ENCODE measurements at regions not wholly inside any gene's neighbourhood (a gene's known extent, or its start where the extent isn't known, plus 50 kb on each side); places are given as distances from the start of the nearest gene placed in this dataset.

GRCh38 chrX:99077099-99077498 is 1333.0 kb downstream of the PCDH19 start:
- H3K27ac ChIP-seq (ENCODE audit: low read depth, low read length), result no peak overlapping the region
- no peak for DNase-seq
- no peak overlapping the region for H2AK5ac ChIP-seq (ENCODE audit: low read length)
- H2BK12ac ChIP-seq (ENCODE audit: low read length), result no peak overlapping the region
- no peaks in the 10 kb centered on the region for H3K27me3 ChIP-seq (ENCODE audit: insufficient read depth, low read length)
- no peaks in the 10 kb centered on the region for H3K36me3 ChIP-seq (ENCODE audit: control insufficient read depth in 1 of 2, insufficient read depth in 2 of 2, low read length in 2 of 2)
- H4K91ac ChIP-seq (ENCODE audit: low read depth, low read length), result no peak overlapping the region
- H3K79me1 ChIP-seq (ENCODE audit: low read length), result no peaks in the 10 kb centered on the region
- no peak overlapping the region for H3K9ac ChIP-seq (ENCODE audit: low read length)
- H2AFZ ChIP-seq (ENCODE audit: insufficient read depth, low read length, poor library complexity), result no peak overlapping the region
- H3K4me2 ChIP-seq (ENCODE audit: low read length), result no peak overlapping the region
- H3K9me3 ChIP-seq (ENCODE audit: insufficient read depth, low read depth, low read length), result no peaks in the 10 kb centered on the region
- no peak overlapping the region for H2BK120ac ChIP-seq (ENCODE audit: insufficient read depth, low read length, poor library complexity)
- WGBS (ENCODE audit: extremely low coverage, insufficient coverage, insufficient read length), result no CpG with 5 or more reads among the region's 3 CpGs
- H3K79me2 ChIP-seq (ENCODE audit: control insufficient read depth, insufficient read depth, low read length, poor library complexity), result no peaks in the 10 kb centered on the region
- no peak overlapping the region for H3K18ac ChIP-seq (ENCODE audit: low read length)
- H3K4me1 ChIP-seq (ENCODE audit: control insufficient read depth in 1 of 2, insufficient read depth in 2 of 2, low read length in 2 of 2), result no peaks in the 10 kb centered on the region
- no peak overlapping the region for H4K8ac ChIP-seq (ENCODE audit: low read depth, low read length)
- no peak overlapping the region for H2BK5ac ChIP-seq (ENCODE audit: low read depth, low read length, poor library complexity)
- H3K4ac ChIP-seq (ENCODE audit: low read depth, low read length), result no peak overlapping the region
- no peak overlapping the region for H3K23ac ChIP-seq (ENCODE audit: low read length)
- no peak overlapping the region for H4K12ac ChIP-seq (ENCODE audit: low read depth, low read length)
- no peak overlapping the region for H3K4me3 ChIP-seq (ENCODE audit: low read depth, low read length)
- H3K14ac ChIP-seq (ENCODE audit: low read length), result no peak overlapping the region

GRCh38 chrX:99073551-99073950 is 1336.5 kb downstream of the PCDH19 start:
- H3K36me3 ChIP-seq (ENCODE audit: control insufficient read depth in 1 of 2, insufficient read depth in 2 of 2, low read length in 2 of 2), result no peaks in the 10 kb centered on the region
- H3K23ac ChIP-seq (ENCODE audit: low read length), result no peak overlapping the region
- no peak overlapping the region for H3K27ac ChIP-seq (ENCODE audit: low read depth, low read length)
- H3K9me3 ChIP-seq (ENCODE audit: insufficient read depth, low read depth, low read length), result no peaks in the 10 kb centered on the region
- H4K12ac ChIP-seq (ENCODE audit: low read depth, low read length), result no peak overlapping the region
- no peaks in the 10 kb centered on the region for H3K79me2 ChIP-seq (ENCODE audit: control insufficient read depth, insufficient read depth, low read length, poor library complexity)
- H3K4me2 ChIP-seq (ENCODE audit: low read length), result no peak overlapping the region
- no peaks in the 10 kb centered on the region for H3K27me3 ChIP-seq (ENCODE audit: insufficient read depth, low read length)
- DNase-seq, result no peak
- H2BK12ac ChIP-seq (ENCODE audit: low read length), result no peak overlapping the region
- WGBS (ENCODE audit: extremely low coverage, insufficient coverage, insufficient read length), result no CpG with 5 or more reads among the region's 1 CpG
- no peak overlapping the region for H3K14ac ChIP-seq (ENCODE audit: low read length)
- H3K18ac ChIP-seq (ENCODE audit: low read length), result no peak overlapping the region
- no peaks in the 10 kb centered on the region for H3K4me1 ChIP-seq (ENCODE audit: control insufficient read depth in 1 of 2, insufficient read depth in 2 of 2, low read length in 2 of 2)
- no peak overlapping the region for H3K9ac ChIP-seq (ENCODE audit: low read length)
- no peak overlapping the region for H2AFZ ChIP-seq (ENCODE audit: insufficient read depth, low read length, poor library complexity)
- no peak overlapping the region for H3K4me3 ChIP-seq (ENCODE audit: low read depth, low read length)
- H2AK5ac ChIP-seq (ENCODE audit: low read length), result no peak overlapping the region
- H4K91ac ChIP-seq (ENCODE audit: low read depth, low read length), result no peak overlapping the region
- no peak overlapping the region for H2BK120ac ChIP-seq (ENCODE audit: insufficient read depth, low read length, poor library complexity)
- no peak overlapping the region for H4K8ac ChIP-seq (ENCODE audit: low read depth, low read length)
- no peaks in the 10 kb centered on the region for H3K79me1 ChIP-seq (ENCODE audit: low read length)
- H3K4ac ChIP-seq (ENCODE audit: low read depth, low read length), result no peak overlapping the region
- H2BK5ac ChIP-seq (ENCODE audit: low read depth, low read length, poor library complexity), result no peak overlapping the region

GRCh38 chrX:99051639-99052038 is 1358.4 kb downstream of the PCDH19 start:
- H3K4me3 ChIP-seq (ENCODE audit: low read depth, low read length), result no peak overlapping the region
- H2BK12ac ChIP-seq (ENCODE audit: low read length), result no peak overlapping the region
- H2BK5ac ChIP-seq (ENCODE audit: low read depth, low read length, poor library complexity), result no peak overlapping the region
- H4K8ac ChIP-seq (ENCODE audit: low read depth, low read length), result no peak overlapping the region
- no peaks in the 10 kb centered on the region for H3K4me1 ChIP-seq (ENCODE audit: control insufficient read depth in 1 of 2, insufficient read depth in 2 of 2, low read length in 2 of 2)
- H3K27ac ChIP-seq (ENCODE audit: low read depth, low read length), result no peak overlapping the region
- no peak overlapping the region for H2AFZ ChIP-seq (ENCODE audit: insufficient read depth, low read length, poor library complexity)
- H3K9ac ChIP-seq (ENCODE audit: low read length), result no peak overlapping the region
- H2AK5ac ChIP-seq (ENCODE audit: low read length), result no peak overlapping the region
- H3K9me3 ChIP-seq (ENCODE audit: insufficient read depth, low read depth, low read length), result no peaks in the 10 kb centered on the region
- no peak for DNase-seq
- no peak overlapping the region for H3K4ac ChIP-seq (ENCODE audit: low read depth, low read length)
- no peak overlapping the region for H3K14ac ChIP-seq (ENCODE audit: low read length)
- H3K23ac ChIP-seq (ENCODE audit: low read length), result no peak overlapping the region
- H3K18ac ChIP-seq (ENCODE audit: low read length), result no peak overlapping the region
- H4K91ac ChIP-seq (ENCODE audit: low read depth, low read length), result no peak overlapping the region
- H3K79me2 ChIP-seq (ENCODE audit: control insufficient read depth, insufficient read depth, low read length, poor library complexity), result no peaks in the 10 kb centered on the region
- no peak overlapping the region for H2BK120ac ChIP-seq (ENCODE audit: insufficient read depth, low read length, poor library complexity)
- no peaks in the 10 kb centered on the region for H3K79me1 ChIP-seq (ENCODE audit: low read length)
- no peak overlapping the region for H3K4me2 ChIP-seq (ENCODE audit: low read length)
- no peak overlapping the region for H4K12ac ChIP-seq (ENCODE audit: low read depth, low read length)
- H3K27me3 ChIP-seq (ENCODE audit: insufficient read depth, low read length), result no peaks in the 10 kb centered on the region
- no peaks in the 10 kb centered on the region for H3K36me3 ChIP-seq (ENCODE audit: control insufficient read depth in 1 of 2, insufficient read depth in 2 of 2, low read length in 2 of 2)

GRCh38 chrX:99033226-99033901 is 1376.7 kb downstream of the PCDH19 start:
- Histone ChIP-seq H3K79me2 (ENCODE audit: control insufficient read depth, insufficient read depth, low read length, poor library complexity) (no peaks in the 10 kb centered on the region), H2BK120ac (ENCODE audit: insufficient read depth, low read length, poor library complexity) (no peak overlapping the region), H2AK5ac (ENCODE audit: low read length) (no peak overlapping the region), H4K91ac (ENCODE audit: low read depth, low read length) (no peak overlapping the region), H3K27ac (ENCODE audit: low read depth, low read length) (no peak overlapping the region), H3K18ac (ENCODE audit: low read length) (no peak overlapping the region), H2BK12ac (ENCODE audit: low read length) (no peak overlapping the region), H2BK5ac (ENCODE audit: low read depth, low read length, poor library complexity) (no peak overlapping the region), H3K36me3 (ENCODE audit: control insufficient read depth in 1 of 2, insufficient read depth in 2 of 2, low read length in 2 of 2) (no peaks in the 10 kb centered on the region), H3K27me3 (ENCODE audit: insufficient read depth, low read length) (no peaks in the 10 kb centered on the region), H3K23ac (ENCODE audit: low read length) (no peak overlapping the region), H3K4me3 (ENCODE audit: low read depth, low read length) (no peak overlapping the region), H3K14ac (ENCODE audit: low read length) (no peak overlapping the region), H4K8ac (ENCODE audit: low read depth, low read length) (no peak overlapping the region), H3K79me1 (ENCODE audit: low read length) (no peaks in the 10 kb centered on the region), H2AFZ (ENCODE audit: insufficient read depth, low read length, poor library complexity) (no peak overlapping the region), H3K4me2 (ENCODE audit: low read length) (no peak overlapping the region), H3K4me1 (ENCODE audit: control insufficient read depth in 1 of 2, insufficient read depth in 2 of 2, low read length in 2 of 2) (no peaks in the 10 kb centered on the region), H3K4ac (ENCODE audit: low read depth, low read length) (no peak overlapping the region), H3K9me3 (ENCODE audit: insufficient read depth, low read depth, low read length) (no peaks in the 10 kb centered on the region), H3K9ac (ENCODE audit: low read length) (no peak overlapping the region), H4K12ac (ENCODE audit: low read depth, low read length) (no peak overlapping the region)
- DNase-seq, result no peak
- WGBS (ENCODE audit: extremely low coverage, insufficient coverage, insufficient read length), result no CpG with 5 or more reads among the region's 1 CpG
